NCI-H2081 treated with DMSO at 0.1 percent for 48 hours (cell line): ENCODE measurements at regions not wholly inside any gene's neighbourhood (a gene's known extent, or its start where the extent isn't known, plus 50 kb on each side); places are given as distances from the start of the nearest gene placed in this dataset.

ENCODE experiments used
- DNase-seq: peaks from one replicate; lab custom pipeline; 2025; lab: John Stamatoyannopoulos, UW

GRCh38 chr3:72341920-72342319, 506.3 kb downstream of the SHQ1 start:
- no peak for DNase-seq

- no peak for DNase-seq
Measured at GRCh38 chr3:72341380-72341770, 506.9 kb downstream of the SHQ1 start.

GRCh38 chr3:72340476-72341379, 507.5 kb downstream of the SHQ1 start:
- no peak for DNase-seq

- no peak for DNase-seq
Measured at GRCh38 chr3:72340056-72340455, 508.2 kb downstream of the SHQ1 start.

GRCh38 chr3:72339670-72340030, 508.6 kb downstream of the SHQ1 start:
- no peak for DNase-seq

- DNase-seq, result no peak
Measured at GRCh38 chr3:72338942-72339669, 509.1 kb downstream of the SHQ1 start.

- no peak for DNase-seq
Measured at GRCh38 chr3:72338082-72338941, 509.9 kb downstream of the SHQ1 start.

GRCh38 chr3:72337480-72337855, 510.8 kb downstream of the SHQ1 start:
- DNase-seq, result no peak

GRCh38 chr3:72336821-72337479, 511.3 kb downstream of the SHQ1 start:
- no peak for DNase-seq

GRCh38 chr3:72336114-72336651, 512.1 kb downstream of the SHQ1 start:
- DNase-seq, result no peak

GRCh38 chr3:72335458-72336095, 512.7 kb downstream of the SHQ1 start:
- no peak for DNase-seq

- DNase-seq, result no peak
Measured at GRCh38 chr3:72334681-72335457, 513.4 kb downstream of the SHQ1 start.

- DNase-seq, result no peak
Measured at GRCh38 chr3:72332689-72333088, 515.6 kb downstream of the SHQ1 start.

GRCh38 chr3:72332036-72332435, 516.2 kb downstream of the SHQ1 start:
- DNase-seq, result no peak

- DNase-seq, result no peak
Measured at GRCh38 chr3:72331076-72331475, 517.2 kb downstream of the SHQ1 start.

- no peak for DNase-seq
Measured at GRCh38 chr3:72329354-72329753, 518.9 kb downstream of the SHQ1 start.

- DNase-seq, result no peak
Measured at GRCh38 chr3:72328755-72329277, 519.4 kb downstream of the SHQ1 start.

- no peak for DNase-seq
Measured at GRCh38 chr3:72327008-72327407, 521.2 kb downstream of the SHQ1 start.

GRCh38 chr3:72324253-72324811, 523.9 kb downstream of the SHQ1 start:
- DNase-seq, result no peak

- DNase-seq, result no peak
Measured at GRCh38 chr3:72323773-72324172, 524.5 kb downstream of the SHQ1 start.
